ENCODE measurements at regions not wholly inside any gene's neighbourhood (a gene's known extent, or its start where the extent isn't known, plus 50 kb on each side); places are given as distances from the start of the nearest gene placed in this dataset.

DNA sequence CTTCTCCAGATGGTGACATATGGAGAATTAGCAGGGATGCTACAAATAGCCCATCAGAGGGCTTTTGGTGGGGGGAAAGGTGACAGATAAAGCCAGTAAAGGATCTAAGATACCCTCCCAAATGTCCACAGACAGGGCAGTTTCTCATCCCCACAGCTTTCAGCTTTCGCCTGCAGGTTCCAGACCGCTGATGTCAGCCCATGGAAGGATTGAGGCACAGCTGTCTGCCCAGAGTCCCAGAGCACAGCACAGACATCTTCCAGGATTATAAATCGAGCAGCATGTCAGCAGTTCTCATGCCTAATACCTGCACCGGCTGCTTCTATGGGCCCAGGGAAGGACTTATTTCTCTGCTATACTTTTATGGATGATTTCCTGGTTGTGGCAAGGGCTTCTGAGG lies 96.7 kb upstream of the MXRA5 start (continued):
- TF ChIP-seq CEBPB (IDR thresholded peaks at IDR 0.05; ENCODE audit: low read depth, low read length), result no peak

- Histone ChIP-seq H4K8ac (ENCODE audit: extremely low read depth, insufficient read depth, low read length) (no peak overlapping the region), H3K23ac (ENCODE audit: insufficient read length) (no peak overlapping the region), H2AFZ (ENCODE audit: low read length) (no peak overlapping the region), H3K4me3 (ENCODE audit: extremely low read depth in 1 of 4, insufficient read depth in 2 of 4, low read depth in 3 of 4, low read length in 4 of 4) (no peak overlapping the region), H2BK15ac (ENCODE audit: low read length) (no peak overlapping the region), H3K4me1 (replicated peaks in 1 of 4; ENCODE audit: control insufficient read depth in 3 of 4, insufficient read depth in 4 of 4, low read length in 3 of 4) (no peaks in the 10 kb centered on the region), H3K4ac (replicated peaks; ENCODE audit: insufficient read length, low read depth, low read length) (no peak overlapping the region), H3K36me3 (ENCODE audit: control insufficient read depth in 2 of 4, insufficient read depth in 4 of 4, low read length in 3 of 4) (no peaks in the 10 kb centered on the region), H3K9ac (replicated peaks in 1 of 4; ENCODE audit: extremely low read depth in 1 of 4, low read depth in 3 of 4, low read length in 3 of 4) (no peak overlapping the region), H3K56ac (replicated peaks; ENCODE audit: insufficient read length, low read depth, low read length) (no peak overlapping the region), H3K4me2 (ENCODE audit: insufficient read depth in 1 of 2, low read depth in 2 of 2, low read length in 2 of 2) (no peak overlapping the region), H3K18ac (ENCODE audit: extremely low read depth, low read length) (no peak overlapping the region), H4K5ac (ENCODE audit: insufficient read length, low read depth, low read length) (no peak overlapping the region), H3K79me1 (ENCODE audit: low read depth, low read length) (no peaks in the 10 kb centered on the region), H2AK5ac (ENCODE audit: low read depth, low read length) (no peak overlapping the region), H4K20me1 (replicated peaks in 1 of 2; ENCODE audit: control insufficient read depth in 1 of 2, insufficient read depth in 2 of 2, low read length in 2 of 2) (no peaks in the 10 kb centered on the region), H2BK20ac (ENCODE audit: low read length) (no peak overlapping the region), H2BK5ac (ENCODE audit: low read depth, low read length) (no peak overlapping the region), H3K27me3 (replicated peaks in 1 of 4; ENCODE audit: control insufficient read depth in 3 of 4, extremely low read depth in 1 of 4, insufficient read depth in 3 of 4, low read length in 3 of 4) (no peaks in the 10 kb centered on the region), H4K91ac (replicated peaks; ENCODE audit: insufficient read length, low read length) (no peak overlapping the region), H2BK120ac (replicated peaks; ENCODE audit: low read depth, low read length) (no peak overlapping the region), H3K9me3 (ENCODE audit: insufficient read depth in 2 of 2, low read depth in 1 of 2, low read length in 1 of 2) (no peaks in the 10 kb centered on the region), H3K14ac (ENCODE audit: insufficient read length) (no peak overlapping the region), H3K27ac (ENCODE audit: low read depth, low read length) (no peak overlapping the region), H3K23me2 (ENCODE audit: low read depth, low read length) (no peaks in the 10 kb centered on the region), H2BK12ac (ENCODE audit: low read depth, low read length) (no peak overlapping the region), H3K79me2 (ENCODE audit: control insufficient read depth in 1 of 2, insufficient read depth in 2 of 2, low read length in 2 of 2) (no peaks in the 10 kb centered on the region)
- FAIRE-seq (no peak), DNase-seq (ENCODE audit: low read depth in 1 of 2, low spot score in 2 of 2) (no peak)
- WGBS, 2 experiments (ENCODE audit: extremely low coverage in 1 of 2, insufficient coverage in 1 of 2, insufficient read length in 1 of 2, insufficient replicate concordance in 2 of 2, low coverage in 1 of 2, low lambda C conversion rate in 2 of 2, missing lambda C conversion rate in 1 of 2), result 86% methylated on average over 8 of the region's 8 CpGs; no CpG with 5 or more reads in 1 of the 2 experiments
- ChIA-PET POLR2A (ENCODE audit: partially characterized antibody) (no interaction called here), CTCF (ENCODE audit: partially characterized antibody) (no interaction called here)
- TF ChIP-seq ZNF274 (IDR thresholded peaks at IDR 0.05; ENCODE audit: borderline replicate concordance, extremely low read depth, low read length) (no peak), BCL11A (IDR thresholded peaks at IDR 0.05; ENCODE audit: low read depth in 2 of 2, low read length in 2 of 2) (no peak), CEBPB (IDR thresholded peaks at IDR 0.05; ENCODE audit: low read depth, low read length) (no peak), PHF8 (conservative IDR thresholded peaks at IDR 0.05; ENCODE audit: low read depth, low read length) (no peak), TAF1 (IDR thresholded peaks at IDR 0.05; ENCODE audit: low read depth, low read length) (no peak), BACH1 (IDR thresholded peaks at IDR 0.05; ENCODE audit: low read length) (no peak)
These were observed 96.2 kb upstream of the MXRA5 start for GRCh38 chrX:3442691-3443090.

Measured in H1 (cell line).